Glutamatergic neuron (in vitro differentiated cells): ENCODE measurements at regions not wholly inside any gene's neighbourhood (a gene's known extent, or its start where the extent isn't known, plus 50 kb on each side); places are given as distances from the start of the nearest gene placed in this dataset.

Experiments used
- DNase-seq: peaks from one replicate; pipeline ENCODE4 v3.0.0; 2022
- H3K27ac Mint-ChIP-seq: one replicate; pipeline ENCODE4 v1.8.0; 2020; ENCODE audit warnings: mild to moderate bottlenecking, mixed read lengths, inconsistent platforms; ENCODE audit not compliant: unreplicated experiment
- H3K27me3 Mint-ChIP-seq: one replicate; pipeline ENCODE4 v1.8.0; 2020; ENCODE audit warnings: mild to moderate bottlenecking, moderate library complexity, mixed read lengths, inconsistent platforms; ENCODE audit not compliant: unreplicated experiment
- H3K36me3 Mint-ChIP-seq: one replicate; pipeline ENCODE4 v1.8.0; 2020; ENCODE audit warnings: mild to moderate bottlenecking, mixed read lengths, inconsistent platforms; ENCODE audit not compliant: unreplicated experiment
- H3K4me1 Mint-ChIP-seq: one replicate; pipeline ENCODE4 v1.8.0; 2020; ENCODE audit warnings: mild to moderate bottlenecking, low read depth, mixed read lengths, inconsistent platforms; ENCODE audit not compliant: unreplicated experiment
- H3K4me3 Mint-ChIP-seq: one replicate; pipeline ENCODE4 v1.8.0; 2020; ENCODE audit warnings: mild to moderate bottlenecking, mixed read lengths, inconsistent platforms; ENCODE audit not compliant: unreplicated experiment
- H3K9me3 Mint-ChIP-seq: one replicate; pipeline ENCODE4 v1.8.0; 2020; ENCODE audit warnings: mild to moderate bottlenecking, moderate library complexity, mixed read lengths, inconsistent platforms; ENCODE audit not compliant: unreplicated experiment
- TF ChIP-seq, protein P1 (sequence below): fragments of 200-600 bp; sonication (generic); IDR thresholded peaks from one replicate; pipeline ENCODE4 v1.5.0; 2021; ENCODE audit not compliant: partially characterized antibody, unreplicated experiment

DNA sequence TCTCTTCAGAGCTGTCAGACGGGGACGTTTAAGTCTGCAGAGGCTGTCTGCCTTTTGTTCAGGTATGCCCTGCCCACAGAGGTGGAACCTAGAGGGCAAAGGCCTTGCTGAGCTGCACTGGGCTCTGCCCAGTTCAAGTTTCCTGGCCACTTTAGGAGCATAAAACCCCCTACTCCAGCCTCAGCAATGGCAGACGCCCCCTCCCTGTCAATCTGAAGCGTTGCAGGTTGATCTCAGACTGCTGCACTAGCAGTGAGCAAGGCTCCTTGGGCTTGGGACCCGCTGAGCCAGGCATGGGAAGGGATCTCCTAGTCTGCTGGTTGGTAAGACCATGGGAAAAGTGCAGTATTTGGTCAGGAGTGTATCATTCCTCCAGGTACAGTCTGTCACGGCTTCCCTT lies 66.6 kb upstream of the TP53I11 start:
- Mint-ChIP-seq H3K36me3 (peaks cover 17% of the 10 kb centered on the region), H3K9me3 (peaks cover 1% of the 10 kb centered on the region), H3K27me3 (peaks cover 4% of the 10 kb centered on the region), H3K4me3 (no peak overlapping the region), H3K4me1 (peaks cover 28% of the 10 kb centered on the region), H3K27ac (no peak overlapping the region)
- DNase-seq: no peak
- TF ChIP-seq, protein P1, sequence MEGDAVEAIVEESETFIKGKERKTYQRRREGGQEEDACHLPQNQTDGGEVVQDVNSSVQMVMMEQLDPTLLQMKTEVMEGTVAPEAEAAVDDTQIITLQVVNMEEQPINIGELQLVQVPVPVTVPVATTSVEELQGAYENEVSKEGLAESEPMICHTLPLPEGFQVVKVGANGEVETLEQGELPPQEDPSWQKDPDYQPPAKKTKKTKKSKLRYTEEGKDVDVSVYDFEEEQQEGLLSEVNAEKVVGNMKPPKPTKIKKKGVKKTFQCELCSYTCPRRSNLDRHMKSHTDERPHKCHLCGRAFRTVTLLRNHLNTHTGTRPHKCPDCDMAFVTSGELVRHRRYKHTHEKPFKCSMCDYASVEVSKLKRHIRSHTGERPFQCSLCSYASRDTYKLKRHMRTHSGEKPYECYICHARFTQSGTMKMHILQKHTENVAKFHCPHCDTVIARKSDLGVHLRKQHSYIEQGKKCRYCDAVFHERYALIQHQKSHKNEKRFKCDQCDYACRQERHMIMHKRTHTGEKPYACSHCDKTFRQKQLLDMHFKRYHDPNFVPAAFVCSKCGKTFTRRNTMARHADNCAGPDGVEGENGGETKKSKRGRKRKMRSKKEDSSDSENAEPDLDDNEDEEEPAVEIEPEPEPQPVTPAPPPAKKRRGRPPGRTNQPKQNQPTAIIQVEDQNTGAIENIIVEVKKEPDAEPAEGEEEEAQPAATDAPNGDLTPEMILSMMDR: peak; percentile 1

DNA sequence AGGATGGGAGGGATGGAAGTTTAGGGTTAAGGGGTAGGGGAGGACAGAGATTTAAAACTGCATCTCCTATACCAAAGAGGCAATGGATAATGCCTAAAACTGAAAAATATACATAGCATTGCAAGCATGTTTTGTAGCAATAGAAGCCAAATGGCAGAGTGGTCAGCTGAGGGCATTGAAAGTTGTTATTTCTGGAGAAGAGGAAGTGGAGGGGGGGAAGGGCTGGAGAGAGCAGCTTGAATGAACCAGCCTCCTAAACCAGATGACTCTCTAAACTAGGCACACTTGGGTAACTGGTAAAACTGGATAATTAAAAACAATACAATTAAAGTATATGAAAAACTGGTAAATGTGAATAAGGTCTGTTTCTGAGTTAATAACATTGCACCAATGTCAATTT lies 70.3 kb upstream of the TP53I11 start:
- H3K9me3 Mint-ChIP-seq: peaks cover 2% of the 10 kb centered on the region
- H3K27me3 Mint-ChIP-seq: peaks cover 1% of the 10 kb centered on the region
- no peak for DNase-seq
- TF ChIP-seq, protein P1: no peak
- H3K36me3 Mint-ChIP-seq: peaks cover 4% of the 10 kb centered on the region
- no peak overlapping the region for H3K4me3 Mint-ChIP-seq
- peaks cover 34% of the 10 kb centered on the region for H3K4me1 Mint-ChIP-seq
- H3K27ac Mint-ChIP-seq: no peak overlapping the region

DNA sequence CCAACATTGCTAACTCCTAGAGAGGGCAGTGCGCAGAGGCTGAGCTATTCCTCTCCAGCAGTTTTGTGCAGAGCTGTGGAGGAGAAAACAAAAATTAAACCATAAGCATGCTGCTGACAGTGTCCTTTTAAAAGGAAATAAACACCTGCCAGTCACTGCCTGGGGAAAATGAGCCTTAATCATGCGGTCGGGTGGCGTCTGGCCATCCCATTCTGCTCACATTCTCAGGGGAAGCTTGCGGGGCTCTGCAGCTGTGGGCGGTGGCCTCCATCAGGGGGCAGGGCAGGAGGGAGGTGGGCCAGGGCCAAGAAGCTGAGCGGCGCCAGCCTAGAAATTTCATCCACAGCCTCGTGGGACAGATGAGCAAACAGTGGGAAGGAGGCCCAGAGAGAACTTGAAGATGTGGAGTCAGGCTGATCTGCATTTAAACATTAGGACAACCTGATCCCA lies 71.0 kb upstream of the TP53I11 start:
- DNase-seq: peak; percentile 59
- H3K4me3 Mint-ChIP-seq: peak overlapping the region; percentile 25
- H3K36me3 Mint-ChIP-seq: no peaks in the 10 kb centered on the region
- TF ChIP-seq, protein P1: no peak
- peaks cover 41% of the 10 kb centered on the region for H3K4me1 Mint-ChIP-seq
- H3K27ac Mint-ChIP-seq: no peak overlapping the region
- peaks cover 4% of the 10 kb centered on the region for H3K9me3 Mint-ChIP-seq
- H3K27me3 Mint-ChIP-seq: peaks cover 1% of the 10 kb centered on the region

DNA sequence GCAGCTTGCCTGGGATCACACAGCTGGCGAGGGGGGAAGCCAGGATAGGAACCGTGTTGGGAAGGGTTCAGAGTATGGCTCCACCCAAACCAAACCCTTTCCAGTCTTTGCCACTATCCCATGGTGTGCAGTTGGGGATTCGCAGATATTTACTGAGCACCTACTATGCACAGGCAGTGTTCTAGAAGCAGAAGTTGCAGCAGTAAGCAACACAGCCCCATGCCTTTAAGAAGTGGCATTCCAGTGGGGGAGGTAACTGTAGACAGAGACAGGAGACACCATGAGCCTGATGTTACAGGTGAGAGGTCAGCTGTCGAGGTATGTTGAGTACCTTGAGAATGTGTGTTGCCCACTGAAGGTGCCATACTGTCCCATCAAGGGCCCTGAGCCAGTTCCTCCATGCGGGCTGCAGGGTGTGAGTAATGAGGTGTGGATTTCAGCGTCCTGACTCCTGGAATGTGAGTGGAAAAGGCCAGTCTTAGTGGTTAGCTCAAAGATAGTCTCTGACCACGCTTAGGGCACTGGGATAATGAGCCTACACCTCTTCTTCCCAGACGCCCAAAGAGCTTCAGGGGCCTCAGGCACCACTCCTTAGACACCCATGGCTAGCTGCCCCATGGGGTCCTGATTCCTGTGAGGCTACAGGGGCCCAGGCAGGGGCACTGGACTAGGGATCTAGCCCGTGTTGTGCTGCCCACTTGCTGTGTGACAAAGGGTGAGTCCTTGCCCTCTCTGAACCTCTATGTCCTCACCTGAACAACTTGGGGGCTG lies 71.8 kb upstream of the TP53I11 start:
- peaks cover 3% of the 10 kb centered on the region for H3K36me3 Mint-ChIP-seq
- peaks cover 1% of the 10 kb centered on the region for H3K27me3 Mint-ChIP-seq
- TF ChIP-seq, protein P1: no peak
- no peak for DNase-seq
- H3K27ac Mint-ChIP-seq: no peak overlapping the region
- H3K4me3 Mint-ChIP-seq: no peak overlapping the region
- H3K9me3 Mint-ChIP-seq: peaks cover 7% of the 10 kb centered on the region
- peaks cover 41% of the 10 kb centered on the region for H3K4me1 Mint-ChIP-seq

DNA sequence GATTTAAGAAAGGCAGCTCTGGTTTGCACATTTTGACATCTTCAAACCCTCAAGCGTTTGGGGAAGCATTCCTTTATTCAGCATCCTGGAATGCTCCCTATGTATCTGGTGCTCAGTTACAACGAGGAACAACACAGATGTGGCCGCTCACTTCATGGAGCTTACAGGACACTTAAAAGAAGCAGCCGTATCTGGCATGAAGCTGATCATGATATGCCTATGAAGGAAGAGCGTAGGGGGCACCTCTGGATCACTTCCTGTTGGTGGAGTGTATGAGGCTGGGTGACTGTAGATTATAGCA lies 72.3 kb upstream of the TP53I11 start:
- Mint-ChIP-seq H3K4me1 (peaks cover 41% of the 10 kb centered on the region), H3K27me3 (peaks cover 1% of the 10 kb centered on the region), H3K27ac (no peak overlapping the region), H3K4me3 (no peak overlapping the region), H3K36me3 (peaks cover 4% of the 10 kb centered on the region), H3K9me3 (peaks cover 9% of the 10 kb centered on the region)
- TF ChIP-seq, protein P1: no peak
- DNase-seq: no peak
